ENCODE measurements at regions not wholly inside any gene's neighbourhood (a gene's known extent, or its start where the extent isn't known, plus 50 kb on each side); places are given as distances from the start of the nearest gene placed in this dataset.

DNA sequence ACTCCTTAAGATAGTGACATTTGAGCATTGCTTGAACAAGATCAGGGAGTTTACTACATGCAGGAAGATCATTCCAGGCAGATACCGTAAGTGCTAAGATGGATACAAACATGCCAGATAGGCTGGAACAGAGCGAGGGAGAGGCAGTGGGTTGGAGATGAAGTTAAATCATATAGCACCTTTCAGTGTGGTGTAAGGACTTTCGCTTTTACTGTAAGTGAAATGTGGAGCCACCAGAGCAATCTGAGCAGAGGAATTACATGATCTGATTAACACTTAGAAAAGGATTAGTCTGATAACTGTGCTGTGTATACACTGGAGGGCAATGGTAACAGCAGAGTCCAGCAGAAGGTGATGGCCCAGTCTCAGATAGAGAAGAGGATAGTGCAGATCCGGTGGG lies 163.0 kb upstream of the SSTR1 start:
- no peaks in the 10 kb centered on the region for H3K36me3 Mint-ChIP-seq (ENCODE audit: low read depth, unreplicated experiment)
- FAIRE-seq, result no peak
- no peak for TF ChIP-seq EZH2 (IDR thresholded peaks at IDR 0.05; ENCODE audit: insufficient read depth, low read length)
- TF ChIP-seq, protein P1, sequence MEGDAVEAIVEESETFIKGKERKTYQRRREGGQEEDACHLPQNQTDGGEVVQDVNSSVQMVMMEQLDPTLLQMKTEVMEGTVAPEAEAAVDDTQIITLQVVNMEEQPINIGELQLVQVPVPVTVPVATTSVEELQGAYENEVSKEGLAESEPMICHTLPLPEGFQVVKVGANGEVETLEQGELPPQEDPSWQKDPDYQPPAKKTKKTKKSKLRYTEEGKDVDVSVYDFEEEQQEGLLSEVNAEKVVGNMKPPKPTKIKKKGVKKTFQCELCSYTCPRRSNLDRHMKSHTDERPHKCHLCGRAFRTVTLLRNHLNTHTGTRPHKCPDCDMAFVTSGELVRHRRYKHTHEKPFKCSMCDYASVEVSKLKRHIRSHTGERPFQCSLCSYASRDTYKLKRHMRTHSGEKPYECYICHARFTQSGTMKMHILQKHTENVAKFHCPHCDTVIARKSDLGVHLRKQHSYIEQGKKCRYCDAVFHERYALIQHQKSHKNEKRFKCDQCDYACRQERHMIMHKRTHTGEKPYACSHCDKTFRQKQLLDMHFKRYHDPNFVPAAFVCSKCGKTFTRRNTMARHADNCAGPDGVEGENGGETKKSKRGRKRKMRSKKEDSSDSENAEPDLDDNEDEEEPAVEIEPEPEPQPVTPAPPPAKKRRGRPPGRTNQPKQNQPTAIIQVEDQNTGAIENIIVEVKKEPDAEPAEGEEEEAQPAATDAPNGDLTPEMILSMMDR (IDR thresholded peaks at IDR 0.05; ENCODE audit: insufficient read depth, low read depth, low read length), result no peak

DNA sequence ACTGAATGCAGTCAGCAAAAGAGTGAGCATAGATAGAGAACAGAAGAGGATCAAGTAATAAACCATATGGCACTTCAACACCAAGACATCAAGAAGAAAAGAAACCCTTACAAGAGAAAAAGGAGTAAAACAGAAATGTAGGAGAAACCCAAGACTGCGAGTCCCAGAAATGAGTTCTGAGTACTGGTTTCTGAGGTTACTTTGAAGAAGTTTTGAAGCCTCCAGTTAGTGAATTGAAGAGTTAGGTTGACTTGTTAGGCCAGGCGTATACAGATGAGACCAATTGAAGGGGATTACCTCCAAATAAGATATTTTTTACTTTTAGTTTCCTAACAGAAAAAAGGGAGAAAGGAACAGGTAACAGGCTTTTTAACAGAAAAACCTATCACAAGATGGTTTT lies 162.2 kb upstream of the SSTR1 start:
- Histone ChIP-seq H3K36me3 (ENCODE audit: insufficient read depth, low read length) (no peaks in the 10 kb centered on the region), H3K79me2 (ENCODE audit: insufficient read depth, low read length) (no peaks in the 10 kb centered on the region), H3K4me3 (ENCODE audit: insufficient read depth, low read depth, low read length) (no peak overlapping the region), H3K4me2 (ENCODE audit: low read length) (no peak overlapping the region), H3K4me1 (ENCODE audit: insufficient read depth, low read length) (peaks cover 3% of the 10 kb centered on the region), H3K27me3 (ENCODE audit: insufficient read depth, low read length) (no peaks in the 10 kb centered on the region), H3K27ac (ENCODE audit: low read depth, low read length) (no peak overlapping the region), H2AFZ (ENCODE audit: low read depth, low read length) (no peak overlapping the region), H3K9ac (ENCODE audit: low read length) (no peak overlapping the region), H3K9me3 (ENCODE audit: insufficient read depth, low read depth, low read length) (no peaks in the 10 kb centered on the region), H4K20me1 (ENCODE audit: insufficient read depth, low read length) (no peaks in the 10 kb centered on the region)
- no peaks in the 10 kb centered on the region for H3K9me3 Mint-ChIP-seq (ENCODE audit: unreplicated experiment)
- TF ChIP-seq, protein P1 (IDR thresholded peaks at IDR 0.05; ENCODE audit: insufficient read depth, low read depth, low read length), result no peak
- no peak for TF ChIP-seq EZH2 (IDR thresholded peaks at IDR 0.05; ENCODE audit: insufficient read depth, low read length)
- no peak for DNase-seq (ENCODE audit: low read depth)
- peaks cover 6% of the 10 kb centered on the region for H3K4me1 Mint-ChIP-seq (ENCODE audit: low read depth, unreplicated experiment)
- no peak for FAIRE-seq
- H3K27me3 Mint-ChIP-seq (ENCODE audit: low read depth, unreplicated experiment), result no peaks in the 10 kb centered on the region
- H3K4me3 Mint-ChIP-seq (ENCODE audit: unreplicated experiment), result no peak overlapping the region
- H3K36me3 Mint-ChIP-seq (ENCODE audit: low read depth, unreplicated experiment), result no peaks in the 10 kb centered on the region
- H3K27ac Mint-ChIP-seq (ENCODE audit: unreplicated experiment), result no peak overlapping the region

More for the DNA sequence above, 163.0 kb upstream of the SSTR1 start:
- no peaks in the 10 kb centered on the region for H3K79me2 ChIP-seq (ENCODE audit: insufficient read depth, low read length)
- no peaks in the 10 kb centered on the region for H3K9me3 Mint-ChIP-seq (ENCODE audit: unreplicated experiment)
- no peaks in the 10 kb centered on the region for H3K27me3 Mint-ChIP-seq (ENCODE audit: low read depth, unreplicated experiment)
- no peak overlapping the region for H3K27ac Mint-ChIP-seq (ENCODE audit: unreplicated experiment)
- H3K9ac ChIP-seq (ENCODE audit: low read length), result no peak overlapping the region
- H3K9me3 ChIP-seq (ENCODE audit: insufficient read depth, low read depth, low read length), result no peaks in the 10 kb centered on the region
- no peak for DNase-seq (ENCODE audit: low read depth)
- no peaks in the 10 kb centered on the region for H3K27me3 ChIP-seq (ENCODE audit: insufficient read depth, low read length)
- H3K4me1 ChIP-seq (ENCODE audit: insufficient read depth, low read length), result peaks cover 3% of the 10 kb centered on the region
- no peak overlapping the region for H2AFZ ChIP-seq (ENCODE audit: low read depth, low read length)
- H3K4me2 ChIP-seq (ENCODE audit: low read length), result no peak overlapping the region
- no peaks in the 10 kb centered on the region for H4K20me1 ChIP-seq (ENCODE audit: insufficient read depth, low read length)
- H3K27ac ChIP-seq (ENCODE audit: low read depth, low read length), result no peak overlapping the region
- H3K4me1 Mint-ChIP-seq (ENCODE audit: low read depth, unreplicated experiment), result peaks cover 6% of the 10 kb centered on the region
- no peak overlapping the region for H3K4me3 Mint-ChIP-seq (ENCODE audit: unreplicated experiment)
- H3K4me3 ChIP-seq (ENCODE audit: insufficient read depth, low read depth, low read length), result no peak overlapping the region
- H3K36me3 ChIP-seq (ENCODE audit: insufficient read depth, low read length), result no peaks in the 10 kb centered on the region

DNA sequence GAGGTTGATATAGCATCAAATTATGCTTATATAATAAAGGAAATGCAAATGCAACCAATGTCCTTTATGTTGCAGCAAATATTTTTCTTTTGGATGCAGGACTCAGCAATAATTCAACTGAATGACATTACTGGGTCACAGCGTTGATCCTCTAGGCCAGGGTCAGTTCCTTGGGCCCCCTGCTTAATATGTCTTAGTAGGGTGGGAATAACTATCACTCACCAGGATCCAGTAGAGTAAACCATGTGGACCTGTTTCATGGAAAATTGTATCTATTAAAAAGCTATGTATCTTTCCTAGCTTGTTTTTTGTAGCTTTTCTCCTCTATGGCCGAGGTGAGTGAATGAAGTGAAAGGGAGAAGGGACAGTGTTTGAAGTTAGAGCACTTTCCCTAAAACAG lies 161.5 kb upstream of the SSTR1 start:
- Histone ChIP-seq H3K4me2 (ENCODE audit: low read length) (no peak overlapping the region), H2AFZ (ENCODE audit: low read depth, low read length) (no peak overlapping the region), H3K79me2 (ENCODE audit: insufficient read depth, low read length) (no peaks in the 10 kb centered on the region), H3K9ac (ENCODE audit: low read length) (no peak overlapping the region), H3K27me3 (ENCODE audit: insufficient read depth, low read length) (no peaks in the 10 kb centered on the region), H3K9me3 (ENCODE audit: insufficient read depth, low read depth, low read length) (no peaks in the 10 kb centered on the region), H3K4me1 (ENCODE audit: insufficient read depth, low read length) (peaks cover 3% of the 10 kb centered on the region), H3K4me3 (ENCODE audit: insufficient read depth, low read depth, low read length) (no peak overlapping the region), H4K20me1 (ENCODE audit: insufficient read depth, low read length) (no peaks in the 10 kb centered on the region), H3K27ac (ENCODE audit: low read depth, low read length) (no peak overlapping the region), H3K36me3 (ENCODE audit: insufficient read depth, low read length) (no peaks in the 10 kb centered on the region)
- H3K27ac Mint-ChIP-seq (ENCODE audit: unreplicated experiment), result no peak overlapping the region
- no peaks in the 10 kb centered on the region for H3K27me3 Mint-ChIP-seq (ENCODE audit: low read depth, unreplicated experiment)
- TF ChIP-seq, protein P1 (IDR thresholded peaks at IDR 0.05; ENCODE audit: insufficient read depth, low read depth, low read length), result no peak
- no peak for TF ChIP-seq EZH2 (IDR thresholded peaks at IDR 0.05; ENCODE audit: insufficient read depth, low read length)
- DNase-seq (ENCODE audit: low read depth) (no peak), FAIRE-seq (no peak)
- H3K4me3 Mint-ChIP-seq (ENCODE audit: unreplicated experiment), result no peak overlapping the region
- H3K9me3 Mint-ChIP-seq (ENCODE audit: unreplicated experiment), result no peaks in the 10 kb centered on the region
- H3K36me3 Mint-ChIP-seq (ENCODE audit: low read depth, unreplicated experiment), result no peaks in the 10 kb centered on the region
- peaks cover 6% of the 10 kb centered on the region for H3K4me1 Mint-ChIP-seq (ENCODE audit: low read depth, unreplicated experiment)

All from astrocyte (in vitro differentiated cells and primary cell).